ENCODE measurements at regions not wholly inside any gene's neighbourhood (a gene's known extent, or its start where the extent isn't known, plus 50 kb on each side); places are given as distances from the start of the nearest gene placed in this dataset.

DNA sequence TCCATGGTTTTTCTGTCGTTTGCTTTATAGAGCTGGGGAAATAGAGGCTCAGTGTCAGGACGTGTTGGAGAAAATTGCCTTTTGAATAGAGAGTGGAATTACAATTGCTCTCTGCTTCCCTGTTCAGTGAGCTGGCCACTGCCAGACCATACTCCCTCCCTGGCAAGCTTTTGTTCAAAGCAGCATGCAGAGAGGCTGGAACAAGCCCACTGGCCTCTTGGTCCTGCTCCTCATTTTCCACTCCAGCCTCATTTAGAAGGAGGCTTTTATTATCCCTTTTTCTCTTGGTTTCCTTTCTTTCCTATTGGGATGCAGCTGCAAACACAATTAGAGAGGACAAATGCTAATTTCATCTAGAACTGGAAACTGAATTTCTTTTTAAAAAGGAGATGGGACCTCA lies 302.2 kb upstream of the PODXL start:
- TF ChIP-seq, protein P1, sequence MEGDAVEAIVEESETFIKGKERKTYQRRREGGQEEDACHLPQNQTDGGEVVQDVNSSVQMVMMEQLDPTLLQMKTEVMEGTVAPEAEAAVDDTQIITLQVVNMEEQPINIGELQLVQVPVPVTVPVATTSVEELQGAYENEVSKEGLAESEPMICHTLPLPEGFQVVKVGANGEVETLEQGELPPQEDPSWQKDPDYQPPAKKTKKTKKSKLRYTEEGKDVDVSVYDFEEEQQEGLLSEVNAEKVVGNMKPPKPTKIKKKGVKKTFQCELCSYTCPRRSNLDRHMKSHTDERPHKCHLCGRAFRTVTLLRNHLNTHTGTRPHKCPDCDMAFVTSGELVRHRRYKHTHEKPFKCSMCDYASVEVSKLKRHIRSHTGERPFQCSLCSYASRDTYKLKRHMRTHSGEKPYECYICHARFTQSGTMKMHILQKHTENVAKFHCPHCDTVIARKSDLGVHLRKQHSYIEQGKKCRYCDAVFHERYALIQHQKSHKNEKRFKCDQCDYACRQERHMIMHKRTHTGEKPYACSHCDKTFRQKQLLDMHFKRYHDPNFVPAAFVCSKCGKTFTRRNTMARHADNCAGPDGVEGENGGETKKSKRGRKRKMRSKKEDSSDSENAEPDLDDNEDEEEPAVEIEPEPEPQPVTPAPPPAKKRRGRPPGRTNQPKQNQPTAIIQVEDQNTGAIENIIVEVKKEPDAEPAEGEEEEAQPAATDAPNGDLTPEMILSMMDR (IDR thresholded peaks at IDR 0.05): no peak
- TF ChIP-seq POLR2A (IDR thresholded peaks at IDR 0.05) (no peak), POLR2AphosphoS5 (IDR thresholded peaks at IDR 0.05; ENCODE audit: insufficient read depth in 1 of 2, low read depth in 1 of 2) (no peak)

Data from vagina (tissue), 2 donors.